ENCODE measurements at regions not wholly inside any gene's neighbourhood (a gene's known extent, or its start where the extent isn't known, plus 50 kb on each side); places are given as distances from the start of the nearest gene placed in this dataset.

GRCh38 chr16:7077636-7078035 lies 255.0 kb upstream of the RBFOX1 start:
- Histone ChIP-seq H3K27ac (ENCODE audit: low read depth, low read length) (no peak overlapping the region), H3K9me3 (ENCODE audit: control insufficient read depth, insufficient read depth, low read length) (peaks cover 15% of the 10 kb centered on the region), H3K27me3 (ENCODE audit: control insufficient read depth, insufficient read depth, low read length) (no peaks in the 10 kb centered on the region), H3K4me3 (ENCODE audit: low read depth, low read length) (no peak overlapping the region)
- CTCF ChIA-PET, result no interaction called here
- TF ChIP-seq, protein P1, sequence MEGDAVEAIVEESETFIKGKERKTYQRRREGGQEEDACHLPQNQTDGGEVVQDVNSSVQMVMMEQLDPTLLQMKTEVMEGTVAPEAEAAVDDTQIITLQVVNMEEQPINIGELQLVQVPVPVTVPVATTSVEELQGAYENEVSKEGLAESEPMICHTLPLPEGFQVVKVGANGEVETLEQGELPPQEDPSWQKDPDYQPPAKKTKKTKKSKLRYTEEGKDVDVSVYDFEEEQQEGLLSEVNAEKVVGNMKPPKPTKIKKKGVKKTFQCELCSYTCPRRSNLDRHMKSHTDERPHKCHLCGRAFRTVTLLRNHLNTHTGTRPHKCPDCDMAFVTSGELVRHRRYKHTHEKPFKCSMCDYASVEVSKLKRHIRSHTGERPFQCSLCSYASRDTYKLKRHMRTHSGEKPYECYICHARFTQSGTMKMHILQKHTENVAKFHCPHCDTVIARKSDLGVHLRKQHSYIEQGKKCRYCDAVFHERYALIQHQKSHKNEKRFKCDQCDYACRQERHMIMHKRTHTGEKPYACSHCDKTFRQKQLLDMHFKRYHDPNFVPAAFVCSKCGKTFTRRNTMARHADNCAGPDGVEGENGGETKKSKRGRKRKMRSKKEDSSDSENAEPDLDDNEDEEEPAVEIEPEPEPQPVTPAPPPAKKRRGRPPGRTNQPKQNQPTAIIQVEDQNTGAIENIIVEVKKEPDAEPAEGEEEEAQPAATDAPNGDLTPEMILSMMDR (IDR thresholded peaks at IDR 0.05; ENCODE audit: low read depth, low read length), result no peak
- POLR2A ChIA-PET, result no interaction called here
- no peak for DNase-seq (ENCODE audit: low read depth, low spot score)

GRCh38 chr16:7074715-7075114 lies 257.9 kb upstream of the RBFOX1 start:
- ChIA-PET POLR2A (no interaction called here), CTCF (no interaction called here)
- TF ChIP-seq, protein P1 (IDR thresholded peaks at IDR 0.05; ENCODE audit: low read depth, low read length), result no peak
- Histone ChIP-seq H3K9me3 (ENCODE audit: control insufficient read depth, insufficient read depth, low read length) (peaks cover 16% of the 10 kb centered on the region), H3K27ac (ENCODE audit: low read depth, low read length) (no peak overlapping the region), H3K27me3 (ENCODE audit: control insufficient read depth, insufficient read depth, low read length) (no peaks in the 10 kb centered on the region), H3K4me3 (ENCODE audit: low read depth, low read length) (no peak overlapping the region)
- no peak for DNase-seq (ENCODE audit: low read depth, low spot score)

DNA sequence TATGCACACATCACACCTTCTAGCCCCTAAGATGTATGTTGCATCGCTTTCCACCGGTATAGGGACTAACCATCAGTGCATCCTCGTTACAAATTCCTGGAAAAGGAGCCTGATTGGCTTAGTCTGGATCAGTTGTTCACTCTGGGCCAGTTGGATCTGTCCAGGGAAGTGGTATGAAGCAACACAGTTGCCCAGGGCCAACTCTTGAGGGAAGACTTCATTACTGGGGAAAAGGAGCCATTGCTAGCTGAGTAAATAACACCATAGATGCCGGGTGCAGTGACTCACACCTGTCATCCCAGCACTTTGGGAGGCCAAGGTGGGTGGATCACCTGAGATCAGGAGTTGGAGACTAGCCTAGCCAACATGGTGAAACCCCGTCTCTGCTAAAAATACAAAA lies 275.2 kb upstream of the RBFOX1 start:
- ChIA-PET POLR2A (no interaction called here), CTCF (no interaction called here)
- H3K4me3 ChIP-seq (ENCODE audit: low read depth, low read length), result no peak overlapping the region

GRCh38 chr16:7055443-7055842 lies 277.2 kb upstream of the RBFOX1 start:
- Histone ChIP-seq H3K27me3 (ENCODE audit: control insufficient read depth, insufficient read depth, low read length) (no peaks in the 10 kb centered on the region), H3K27ac (ENCODE audit: low read depth, low read length) (no peak overlapping the region), H3K9me3 (ENCODE audit: control insufficient read depth, insufficient read depth, low read length) (peaks cover 4% of the 10 kb centered on the region), H3K4me3 (ENCODE audit: low read depth, low read length) (no peak overlapping the region)
- TF ChIP-seq, protein P1 (IDR thresholded peaks at IDR 0.05; ENCODE audit: low read depth, low read length), result no peak
- DNase-seq (ENCODE audit: low read depth, low spot score), result no peak
- POLR2A ChIA-PET, result no interaction called here
- CTCF ChIA-PET, result no interaction called here

More for the DNA sequence above, 275.2 kb upstream of the RBFOX1 start:
- DNase-seq (ENCODE audit: low read depth, low spot score), result no peak
- H3K9me3 ChIP-seq (ENCODE audit: control insufficient read depth, insufficient read depth, low read length), result peaks cover 7% of the 10 kb centered on the region
- TF ChIP-seq, protein P1 (IDR thresholded peaks at IDR 0.05; ENCODE audit: low read depth, low read length), result no peak
- no peak overlapping the region for H3K27ac ChIP-seq (ENCODE audit: low read depth, low read length)
- no peaks in the 10 kb centered on the region for H3K27me3 ChIP-seq (ENCODE audit: control insufficient read depth, insufficient read depth, low read length)

GRCh38 chr16:7051591-7052349 lies 280.9 kb upstream of the RBFOX1 start:
- CTCF ChIA-PET, result no interaction called here
- POLR2A ChIA-PET, result no interaction called here
- H3K4me3 ChIP-seq (ENCODE audit: low read depth, low read length), result no peak overlapping the region
- H3K27me3 ChIP-seq (ENCODE audit: control insufficient read depth, insufficient read depth, low read length), result no peaks in the 10 kb centered on the region
- TF ChIP-seq, protein P1 (IDR thresholded peaks at IDR 0.05; ENCODE audit: low read depth, low read length), result no peak
- H3K27ac ChIP-seq (ENCODE audit: low read depth, low read length), result no peak overlapping the region
- DNase-seq (ENCODE audit: low read depth, low spot score), result no peak
- H3K9me3 ChIP-seq (ENCODE audit: control insufficient read depth, insufficient read depth, low read length), result peaks cover 8% of the 10 kb centered on the region
